ENCODE measurements at regions not wholly inside any gene's neighbourhood (a gene's known extent, or its start where the extent isn't known, plus 50 kb on each side); places are given as distances from the start of the nearest gene placed in this dataset.

DNA sequence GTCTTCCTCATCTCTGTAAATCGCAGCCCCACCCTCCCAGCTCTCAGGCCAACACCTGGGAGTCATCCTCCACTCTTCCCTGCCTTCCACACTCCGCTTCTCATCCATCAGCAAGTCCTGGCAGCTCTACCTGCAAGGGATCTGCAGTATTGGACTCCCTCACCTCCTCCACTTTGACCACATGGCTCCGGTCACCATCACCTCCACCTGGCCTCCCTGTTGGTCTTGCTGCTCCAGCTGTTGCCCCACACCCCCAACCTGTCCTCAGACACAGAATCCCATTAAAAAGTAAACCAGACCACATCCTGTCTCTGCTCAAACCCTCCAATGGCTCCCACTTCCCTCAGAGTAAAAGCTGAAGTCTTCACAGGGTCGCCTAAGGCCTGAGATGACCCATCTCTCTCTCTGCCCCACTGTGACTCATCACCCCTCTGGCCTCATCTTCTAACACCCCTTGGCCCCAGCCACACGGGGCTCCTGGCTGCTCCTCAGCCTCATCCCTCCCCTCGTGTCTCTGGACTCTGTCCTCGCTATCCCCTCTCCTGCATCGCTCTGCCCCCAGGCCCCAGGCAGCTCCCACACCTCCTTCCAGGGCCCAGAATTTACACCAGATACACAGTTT lies 185.1 kb upstream of the SULF2 start:
- TF ChIP-seq CTCF (conservative IDR thresholded peaks at IDR 0.05 in 1 of 2, IDR thresholded peaks at IDR 0.05 in 1 of 2; ENCODE audit: extremely low read depth in 1 of 2, insufficient read depth in 1 of 2, low read depth in 1 of 2, low read length in 2 of 2), result no peak
- TF ChIP-seq EZH2 (IDR thresholded peaks at IDR 0.05; ENCODE audit: borderline replicate concordance, low read length), result no peak

Measured in mammary epithelial cell (primary cell).